ENCODE measurements at regions not wholly inside any gene's neighbourhood (a gene's known extent, or its start where the extent isn't known, plus 50 kb on each side); places are given as distances from the start of the nearest gene placed in this dataset.

GRCh38 chr10:33106767-33107166 lies 148.7 kb upstream of the ITGB1 start:
- TF ChIP-seq CTCF (IDR thresholded peaks at IDR 0.05) (no peak), EZH2 (IDR thresholded peaks at IDR 0.05; ENCODE audit: borderline replicate concordance, insufficient read depth, low read depth, low read length, poor library complexity, severe bottlenecking) (no peak)

Data from B cell (primary cell).